Body of pancreas (tissue), 4 donors: ENCODE measurements at regions not wholly inside any gene's neighbourhood (a gene's known extent, or its start where the extent isn't known, plus 50 kb on each side); places are given as distances from the start of the nearest gene placed in this dataset.

Source experiments
- POLR2A ChIP-seq, 3 donors: fragments of 450-650 bp; IDR thresholded peaks; one replicate each; pipeline ENCODE4 v1.6.1; 2016; ENCODE audit warnings: antibody characterized with exemption in 3 of 3, mild to moderate bottlenecking in 2 of 3
- TF ChIP-seq, protein P1 (sequence below), 7 experiments: fragments of 450-650 bp in 4 of 7; fragments of 200-600 bp in 3 of 7; sonication (generic) in 3 of 7; IDR thresholded peaks; one replicate each; pipeline ENCODE4 v1.5.1; 2016 to 2019; ENCODE audit warnings: antibody characterized with exemption in 7 of 7

DNA sequence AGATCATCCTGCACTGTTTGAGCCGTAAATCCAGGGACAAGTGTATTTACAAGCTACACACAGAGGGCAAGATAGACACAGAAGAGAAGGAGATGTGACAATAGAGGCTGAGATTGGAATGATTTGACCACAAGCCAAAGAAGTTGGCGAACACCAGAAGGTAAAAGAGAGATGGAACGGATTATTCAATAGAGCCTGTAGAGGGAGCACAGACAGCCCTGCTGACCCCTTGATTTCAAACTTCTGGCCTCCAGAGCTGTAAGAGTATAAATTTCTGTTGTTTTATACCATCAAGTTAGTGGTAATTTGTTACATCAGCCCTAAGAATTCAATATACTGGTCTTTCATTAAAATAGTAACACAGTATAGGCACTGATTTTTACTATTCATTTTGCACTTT is 447.8 kb downstream of the FAT4 start:
- TF ChIP-seq, protein P1, sequence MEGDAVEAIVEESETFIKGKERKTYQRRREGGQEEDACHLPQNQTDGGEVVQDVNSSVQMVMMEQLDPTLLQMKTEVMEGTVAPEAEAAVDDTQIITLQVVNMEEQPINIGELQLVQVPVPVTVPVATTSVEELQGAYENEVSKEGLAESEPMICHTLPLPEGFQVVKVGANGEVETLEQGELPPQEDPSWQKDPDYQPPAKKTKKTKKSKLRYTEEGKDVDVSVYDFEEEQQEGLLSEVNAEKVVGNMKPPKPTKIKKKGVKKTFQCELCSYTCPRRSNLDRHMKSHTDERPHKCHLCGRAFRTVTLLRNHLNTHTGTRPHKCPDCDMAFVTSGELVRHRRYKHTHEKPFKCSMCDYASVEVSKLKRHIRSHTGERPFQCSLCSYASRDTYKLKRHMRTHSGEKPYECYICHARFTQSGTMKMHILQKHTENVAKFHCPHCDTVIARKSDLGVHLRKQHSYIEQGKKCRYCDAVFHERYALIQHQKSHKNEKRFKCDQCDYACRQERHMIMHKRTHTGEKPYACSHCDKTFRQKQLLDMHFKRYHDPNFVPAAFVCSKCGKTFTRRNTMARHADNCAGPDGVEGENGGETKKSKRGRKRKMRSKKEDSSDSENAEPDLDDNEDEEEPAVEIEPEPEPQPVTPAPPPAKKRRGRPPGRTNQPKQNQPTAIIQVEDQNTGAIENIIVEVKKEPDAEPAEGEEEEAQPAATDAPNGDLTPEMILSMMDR (IDR thresholded peaks at IDR 0.05): no peak
- TF ChIP-seq POLR2A (IDR thresholded peaks at IDR 0.05): no peak
